Endodermal cell (in vitro differentiated cells): ENCODE measurements at regions not wholly inside any gene's neighbourhood (a gene's known extent, or its start where the extent isn't known, plus 50 kb on each side); places are given as distances from the start of the nearest gene placed in this dataset.

Source experiments
- DNase-seq: peaks from one replicate; pipeline ENCODE4 v3.0.0-alpha.2; 2017
- H3K27ac ChIP-seq: 2 replicates; pipeline ENCODE4 v1.5.1; 2013; ENCODE audit warnings: mild to moderate bottlenecking, low read depth, low read length, moderate library complexity
- H3K27me3 ChIP-seq: 2 replicates; pipeline ENCODE4 v1.6.1; 2013; ENCODE audit warnings: mild to moderate bottlenecking, low read length, moderate library complexity; ENCODE audit not compliant: insufficient read depth, control insufficient read depth, poor library complexity, severe bottlenecking
- H3K36me3 ChIP-seq: 2 replicates; pipeline ENCODE4 v1.7.0; 2013; ENCODE audit warnings: mild to moderate bottlenecking, low read length, moderate library complexity; ENCODE audit not compliant: control insufficient read depth, insufficient read depth
- H3K4me1 ChIP-seq: one replicate; pipeline ENCODE4 v1.7.0; 2013; ENCODE audit warnings: low read length; ENCODE audit not compliant: control insufficient read depth, insufficient read depth
- H3K4me3 ChIP-seq: 2 replicates; pipeline ENCODE4 v1.5.1; 2013; ENCODE audit warnings: mild to moderate bottlenecking, low read length, moderate library complexity
- H3K9ac ChIP-seq: 2 replicates; pipeline ENCODE4 v1.6.1; 2013; ENCODE audit warnings: mild to moderate bottlenecking, low read length, moderate library complexity; ENCODE audit not compliant: poor library complexity, severe bottlenecking; ENCODE audit errors: extremely low read depth
- H3K9me3 ChIP-seq: 2 replicates; pipeline ENCODE4 v1.6.1; 2013; ENCODE audit warnings: mild to moderate bottlenecking, low read length, moderate library complexity; ENCODE audit not compliant: control insufficient read depth
- H3K27ac Mint-ChIP-seq: 2 replicates; pipeline ENCODE4 v1.8.0; 2020; ENCODE audit warnings: mixed read lengths
- H3K27me3 Mint-ChIP-seq: 2 replicates; pipeline ENCODE4 v1.8.0; 2021; ENCODE audit warnings: mild to moderate bottlenecking, mixed read lengths; ENCODE audit not compliant: insufficient read depth
- H3K36me3 Mint-ChIP-seq: 2 replicates; pipeline ENCODE4 v1.8.0; 2020; ENCODE audit warnings: low read depth, mixed read lengths
- H3K4me1 Mint-ChIP-seq: 2 replicates; pipeline ENCODE4 v1.8.0; 2020; ENCODE audit warnings: mixed read lengths
- H3K4me3 Mint-ChIP-seq: 2 replicates; pipeline ENCODE4 v1.8.0; 2020; ENCODE audit warnings: mild to moderate bottlenecking, moderate library complexity, mixed read lengths
- H3K9me3 Mint-ChIP-seq: 2 replicates; pipeline ENCODE4 v1.8.0; 2020; ENCODE audit warnings: mild to moderate bottlenecking, mixed read lengths
- CTCF ChIP-seq: fragments of 200-600 bp; sonication (generic); conservative IDR thresholded peaks from 2 replicates; pipeline ENCODE4 v1.5.0; 2021; ENCODE audit warnings: antibody characterized with exemption, mild to moderate bottlenecking
- WGBS, 2 experiments: methylation state at CpG; one replicate each; pipeline versions ENCODE4 v1.1.5 to v1.1.7; 2013; ENCODE audit warnings: missing lambda C conversion rate in 2 of 2, mixed read lengths in 1 of 2; ENCODE audit not compliant: insufficient coverage in 1 of 2, insufficient read length in 1 of 2; 5-methylcytosine and 5-hydroxymethylcytosine counted together

- Mint-ChIP-seq H3K9me3 (peaks cover 32% of the 10 kb centered on the region), H3K27me3 (no peaks in the 10 kb centered on the region), H3K27ac (no peak overlapping the region), H3K36me3 (peaks cover 55% of the 10 kb centered on the region), H3K4me3 (no peak overlapping the region), H3K4me1 (no peaks in the 10 kb centered on the region)
- no peak overlapping the region for H3K4me3 ChIP-seq
- H3K36me3 ChIP-seq = peaks cover 9% of the 10 kb centered on the region
- no peak overlapping the region for H3K9ac ChIP-seq
- no peaks in the 10 kb centered on the region for H3K27me3 ChIP-seq
- peaks cover 34% of the 10 kb centered on the region for H3K9me3 ChIP-seq
- TF ChIP-seq CTCF = no peak
- no peaks in the 10 kb centered on the region for H3K4me1 ChIP-seq
- DNase-seq = no peak
- no peak overlapping the region for H3K27ac ChIP-seq
- 89 to 97% methylated on average over 3 of the region's 4 CpGs for WGBS, 2 experiments
Observed at GRCh38 chr10:49463605-49464004, 67.7 kb upstream of the DRGX start.

- TF ChIP-seq CTCF = no peak
- Mint-ChIP-seq H3K4me3 (no peak overlapping the region), H3K4me1 (no peaks in the 10 kb centered on the region), H3K36me3 (peaks cover 26% of the 10 kb centered on the region), H3K9me3 (peaks cover 12% of the 10 kb centered on the region), H3K27me3 (no peaks in the 10 kb centered on the region), H3K27ac (no peak overlapping the region)
- WGBS, 2 experiments = 92 to 97% methylated on average over 3 to 7 of the region's 7 CpGs
- Histone ChIP-seq H3K9ac (no peak overlapping the region), H3K36me3 (peaks cover 7% of the 10 kb centered on the region), H3K27ac (no peak overlapping the region), H3K9me3 (peaks cover 30% of the 10 kb centered on the region), H3K27me3 (no peaks in the 10 kb centered on the region), H3K4me1 (no peaks in the 10 kb centered on the region), H3K4me3 (no peak overlapping the region)
- DNase-seq = no peak
Observed at GRCh38 chr10:49458869-49459268, 63.0 kb upstream of the DRGX start.

GRCh38 chr10:49457686-49458085, 61.8 kb upstream of the DRGX start:
- no peak for DNase-seq
- Histone ChIP-seq H3K9me3 (peaks cover 30% of the 10 kb centered on the region), H3K27ac (no peak overlapping the region), H3K9ac (no peak overlapping the region), H3K27me3 (no peaks in the 10 kb centered on the region), H3K4me1 (no peaks in the 10 kb centered on the region), H3K36me3 (peaks cover 7% of the 10 kb centered on the region), H3K4me3 (no peak overlapping the region)
- H3K27me3 Mint-ChIP-seq = no peaks in the 10 kb centered on the region
- 93 to 95% methylated on average over 6 to 7 of the region's 8 CpGs for WGBS, 2 experiments
- H3K36me3 Mint-ChIP-seq = peaks cover 26% of the 10 kb centered on the region
- peaks cover 13% of the 10 kb centered on the region for H3K9me3 Mint-ChIP-seq
- no peak overlapping the region for H3K27ac Mint-ChIP-seq
- H3K4me1 Mint-ChIP-seq = no peaks in the 10 kb centered on the region
- no peak overlapping the region for H3K4me3 Mint-ChIP-seq
- no peak for TF ChIP-seq CTCF
